Activated CD4-positive, alpha-beta T cell treated with anti-CD3 and anti-CD28 coated beads, Interleukin-2, amount 10 ng/mL, durations not matched to agents 7 days and 5 days (primary cell): ENCODE measurements at regions not wholly inside any gene's neighbourhood (a gene's known extent, or its start where the extent isn't known, plus 50 kb on each side); places are given as distances from the start of the nearest gene placed in this dataset.

Experiments used
- CTCF ChIA-PET: fragments of 350-600 bp; sonication (Branson Sonifier 250); formaldehyde crosslinking; loops from one replicate; lab custom pipeline; 2021; ENCODE audit warnings: antibody characterized with exemption; lab: Charles Lee
- POLR2A ChIA-PET: fragments of 350-600 bp; sonication (Branson Sonifier 250); formaldehyde crosslinking; loops from one replicate; lab custom pipeline; 2021; ENCODE audit warnings: antibody characterized with exemption; lab: Charles Lee
- DNase-seq: peaks from one replicate; pipeline ENCODE4 v3.0.0-alpha.2; 2020
- H3K27ac Mint-ChIP-seq: one replicate; pipeline ENCODE4 v1.8.0; 2021; ENCODE audit warnings: mild to moderate bottlenecking, moderate library complexity, mixed read lengths
- H3K27me3 Mint-ChIP-seq: one replicate; pipeline ENCODE4 v1.8.0; 2021; ENCODE audit warnings: mixed read lengths
- H3K36me3 Mint-ChIP-seq: one replicate; pipeline ENCODE4 v1.8.0; 2021; ENCODE audit warnings: low read depth, mixed read lengths
- H3K4me1 Mint-ChIP-seq: one replicate; pipeline ENCODE4 v1.8.0; 2021; ENCODE audit warnings: mixed read lengths
- H3K4me3 Mint-ChIP-seq: one replicate; pipeline ENCODE4 v1.8.0; 2021; ENCODE audit warnings: mild to moderate bottlenecking, moderate library complexity, mixed read lengths
- H3K9me3 Mint-ChIP-seq: one replicate; pipeline ENCODE4 v1.8.0; 2021; ENCODE audit warnings: mixed read lengths

DNA sequence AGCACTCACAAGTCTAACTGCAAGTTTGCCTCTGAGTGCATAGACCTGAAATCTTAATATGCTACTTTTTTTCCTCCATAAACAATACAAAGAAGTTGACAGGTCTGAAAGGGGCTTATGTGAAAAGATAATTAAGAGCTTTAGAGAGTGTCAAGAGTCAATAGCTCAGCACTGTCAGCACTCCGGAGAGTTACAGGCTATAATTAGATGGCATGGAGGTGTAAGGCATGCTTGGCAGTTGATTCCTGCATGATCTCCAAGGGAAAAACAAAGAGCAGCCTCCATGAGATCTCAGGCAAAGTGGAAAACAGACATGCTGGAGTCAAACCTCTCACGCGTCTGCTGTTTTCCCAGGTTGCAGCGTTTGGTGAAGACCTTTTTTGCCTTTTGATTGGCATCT is 468.7 kb downstream of the TLE4 start:
- Mint-ChIP-seq H3K4me3 (no peak overlapping the region), H3K4me1 (no peaks in the 10 kb centered on the region), H3K27ac (no peak overlapping the region), H3K9me3 (no peaks in the 10 kb centered on the region), H3K36me3 (no peaks in the 10 kb centered on the region), H3K27me3 (no peaks in the 10 kb centered on the region)
- no peak for DNase-seq
- POLR2A ChIA-PET = no interaction called here
- CTCF ChIA-PET = no interaction called here

GRCh38 chr9:80030801-80031200 is 459.0 kb downstream of the TLE4 start:
- CTCF ChIA-PET = no interaction called here
- POLR2A ChIA-PET = no interaction called here

GRCh38 chr9:80028501-80028900 is 456.7 kb downstream of the TLE4 start:
- H3K27me3 Mint-ChIP-seq = no peaks in the 10 kb centered on the region
- DNase-seq = no peak
- peaks cover 6% of the 10 kb centered on the region for H3K9me3 Mint-ChIP-seq
- no peaks in the 10 kb centered on the region for H3K36me3 Mint-ChIP-seq
- ChIA-PET POLR2A (no interaction called here), CTCF (no interaction called here)
- H3K4me1 Mint-ChIP-seq = no peaks in the 10 kb centered on the region
- H3K4me3 Mint-ChIP-seq = no peak overlapping the region
- no peak overlapping the region for H3K27ac Mint-ChIP-seq

More at GRCh38 chr9:80030801-80031200, 459.0 kb downstream of the TLE4 start:
- Mint-ChIP-seq H3K4me1 (no peaks in the 10 kb centered on the region), H3K27ac (no peak overlapping the region), H3K4me3 (no peak overlapping the region), H3K9me3 (peaks cover 6% of the 10 kb centered on the region), H3K27me3 (no peaks in the 10 kb centered on the region), H3K36me3 (no peaks in the 10 kb centered on the region)
- no peak for DNase-seq

DNA sequence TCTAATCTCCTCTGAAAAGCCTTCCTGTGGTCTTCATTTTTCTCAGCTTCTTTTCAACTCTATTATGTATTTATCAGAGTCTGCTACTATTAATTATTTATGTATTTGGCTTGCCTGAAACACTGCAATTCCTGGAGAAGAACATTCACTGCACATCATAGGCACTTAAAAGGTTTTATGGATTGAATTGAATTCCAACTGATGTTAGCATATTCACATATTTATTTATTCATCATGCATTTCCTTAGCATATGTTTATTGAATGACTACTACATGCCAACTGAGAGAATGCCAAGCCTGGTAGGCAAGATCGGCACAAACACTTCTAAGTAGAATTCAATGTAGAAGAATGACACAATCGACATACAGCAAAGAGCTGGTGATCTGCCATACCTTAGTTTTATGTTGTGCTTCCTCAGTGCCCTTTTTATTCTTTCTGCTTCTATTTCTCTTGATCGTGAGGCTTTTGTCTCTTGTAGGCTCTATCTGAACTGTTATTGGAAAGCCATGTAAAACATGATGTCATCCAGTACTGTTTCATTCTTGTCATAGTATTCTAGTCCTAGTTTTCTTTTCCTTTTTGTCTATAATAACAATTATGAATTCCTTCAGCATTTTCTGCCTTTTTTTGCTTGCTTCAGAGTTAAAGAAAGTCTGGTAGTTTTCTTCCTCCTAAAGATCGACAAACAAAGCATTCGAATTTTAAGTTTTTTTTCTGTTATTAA is 454.2 kb downstream of the TLE4 start:
- no peak overlapping the region for H3K4me3 Mint-ChIP-seq
- ChIA-PET CTCF (no interaction called here), POLR2A (no interaction called here)
- no peak for DNase-seq
- no peak overlapping the region for H3K27ac Mint-ChIP-seq
- no peaks in the 10 kb centered on the region for H3K27me3 Mint-ChIP-seq
- no peaks in the 10 kb centered on the region for H3K9me3 Mint-ChIP-seq
- no peaks in the 10 kb centered on the region for H3K36me3 Mint-ChIP-seq
- no peaks in the 10 kb centered on the region for H3K4me1 Mint-ChIP-seq

DNA sequence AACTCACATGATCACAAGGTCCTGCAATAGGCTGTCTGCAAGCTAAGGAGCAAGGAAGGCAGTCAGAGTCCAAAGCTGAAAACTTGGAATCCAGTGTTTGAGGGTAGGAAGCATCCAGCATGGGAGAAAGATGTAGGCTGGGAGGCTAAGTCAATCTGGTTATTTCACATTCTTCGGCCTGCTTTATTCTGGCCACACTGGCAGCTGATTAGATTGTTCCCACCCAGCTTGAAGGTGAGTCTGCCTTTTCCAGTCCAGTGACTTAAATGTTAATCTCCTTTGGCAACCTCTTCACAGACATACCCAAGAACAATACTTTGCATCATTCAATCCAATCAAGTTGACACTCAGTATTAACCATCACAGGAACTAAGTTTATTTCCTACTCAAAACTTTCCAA is 453.4 kb downstream of the TLE4 start:
- Mint-ChIP-seq H3K4me1 (no peaks in the 10 kb centered on the region), H3K27ac (no peak overlapping the region), H3K9me3 (no peaks in the 10 kb centered on the region), H3K4me3 (no peak overlapping the region), H3K27me3 (no peaks in the 10 kb centered on the region), H3K36me3 (no peaks in the 10 kb centered on the region)
- ChIA-PET POLR2A (no interaction called here), CTCF (no interaction called here)
- DNase-seq = no peak

DNA sequence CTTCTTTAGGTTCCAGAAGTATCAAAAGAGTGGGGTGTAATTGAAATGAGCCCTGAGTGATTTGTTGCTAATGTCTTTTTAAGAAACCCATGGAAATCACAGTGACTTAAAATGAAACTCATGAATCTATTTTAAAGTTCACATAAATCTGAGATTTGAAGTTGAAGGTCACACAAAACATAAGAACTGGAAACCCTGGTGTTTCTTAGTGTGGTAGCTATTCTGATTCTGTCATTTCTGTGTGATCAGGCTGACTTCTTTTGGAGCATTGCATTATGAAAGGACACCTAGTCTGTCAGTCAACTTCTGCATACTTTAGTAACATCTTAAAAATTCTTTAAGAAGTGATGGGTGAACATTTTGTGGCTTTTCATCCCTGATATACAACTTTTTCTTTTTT is 448.8 kb downstream of the TLE4 start:
- CTCF ChIA-PET = no interaction called here

DNA sequence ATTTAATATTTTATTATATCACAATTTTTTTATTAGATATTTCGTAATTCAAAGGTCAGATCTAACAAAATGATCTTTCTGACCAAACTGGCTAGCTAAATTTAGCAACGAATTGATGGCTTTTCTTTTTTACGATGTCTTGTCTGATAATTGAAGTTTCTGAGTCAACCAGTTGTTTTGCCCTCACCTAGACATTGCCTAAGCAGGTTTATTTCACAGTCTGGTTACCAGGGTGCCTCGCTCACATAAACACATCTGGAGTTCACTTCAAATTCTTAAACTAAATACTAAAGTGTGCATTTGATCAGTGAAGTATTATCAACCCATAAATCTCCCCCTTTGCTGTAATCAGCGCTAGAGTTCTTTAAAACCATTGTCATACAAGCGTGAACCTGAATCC is 448.3 kb downstream of the TLE4 start:
- Mint-ChIP-seq H3K4me3 (no peak overlapping the region), H3K36me3 (no peaks in the 10 kb centered on the region), H3K4me1 (no peaks in the 10 kb centered on the region), H3K27ac (no peak overlapping the region), H3K27me3 (no peaks in the 10 kb centered on the region), H3K9me3 (no peaks in the 10 kb centered on the region)
- POLR2A ChIA-PET = no interaction called here
- no peak for DNase-seq
- CTCF ChIA-PET = no interaction called here

More for the DNA sequence above, 448.8 kb downstream of the TLE4 start:
- Mint-ChIP-seq H3K4me1 (no peaks in the 10 kb centered on the region), H3K27ac (no peak overlapping the region), H3K4me3 (no peak overlapping the region), H3K27me3 (no peaks in the 10 kb centered on the region), H3K9me3 (no peaks in the 10 kb centered on the region), H3K36me3 (no peaks in the 10 kb centered on the region)
- POLR2A ChIA-PET = no interaction called here
- no peak for DNase-seq

DNA sequence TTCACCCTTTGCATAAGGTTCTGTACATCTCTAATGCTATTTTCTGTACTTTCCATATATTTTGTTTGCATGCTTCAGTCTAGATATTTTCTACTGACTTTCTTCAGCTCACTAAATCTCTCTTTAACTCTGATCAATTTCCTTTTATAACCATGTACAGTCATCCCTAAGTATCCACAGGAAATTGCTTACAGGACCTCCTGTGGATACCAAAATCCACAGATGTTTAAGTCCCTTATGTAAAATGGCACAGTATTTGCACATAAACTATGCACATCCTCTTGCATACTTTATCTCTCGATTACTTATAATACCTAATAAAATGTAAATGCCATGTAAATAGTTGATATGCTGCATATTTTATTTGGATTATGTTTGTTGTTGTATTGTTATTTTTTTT is 442.1 kb downstream of the TLE4 start:
- ChIA-PET CTCF (no interaction called here), POLR2A (no interaction called here)
- H3K4me1 Mint-ChIP-seq = no peaks in the 10 kb centered on the region
- H3K4me3 Mint-ChIP-seq = no peak overlapping the region
- H3K9me3 Mint-ChIP-seq = no peaks in the 10 kb centered on the region
- DNase-seq = no peak
- no peaks in the 10 kb centered on the region for H3K36me3 Mint-ChIP-seq
- peaks cover 2% of the 10 kb centered on the region for H3K27me3 Mint-ChIP-seq
- no peak overlapping the region for H3K27ac Mint-ChIP-seq

DNA sequence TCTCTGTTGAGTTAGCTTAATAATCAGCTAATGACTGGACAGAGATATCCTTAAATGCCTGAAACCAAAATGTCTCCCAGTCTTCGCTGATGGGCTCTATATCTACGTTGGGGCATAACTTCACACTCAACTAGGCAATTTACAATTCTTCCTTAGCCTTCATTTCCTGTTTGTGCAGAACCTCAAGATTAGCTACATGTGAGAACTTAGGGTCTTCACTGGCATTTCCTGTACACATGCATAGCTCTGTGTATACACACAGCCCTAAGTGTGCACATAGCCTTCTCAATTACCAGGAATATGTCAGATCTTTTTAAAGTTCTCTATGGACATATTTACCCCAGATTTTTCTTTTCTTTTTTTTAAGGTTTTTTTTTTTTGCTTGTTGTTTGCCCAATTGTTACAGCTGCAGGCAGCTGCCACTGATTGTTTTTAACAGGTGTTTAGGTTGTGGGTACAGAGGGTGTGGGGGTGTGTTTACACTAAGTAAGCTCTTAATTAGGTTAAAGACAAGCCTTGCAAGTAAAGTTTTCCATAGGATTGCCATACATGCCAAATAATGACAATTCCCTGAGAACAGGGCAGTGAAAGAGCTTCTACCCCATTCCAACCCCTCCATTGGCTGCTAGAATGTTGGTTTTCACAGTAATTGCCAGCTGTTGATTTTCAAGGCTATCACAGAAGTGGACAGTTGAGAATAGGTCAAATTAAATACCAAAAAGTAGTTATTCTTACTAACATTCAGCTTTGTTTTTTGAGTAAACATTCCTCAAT is 441.0 kb downstream of the TLE4 start:
- Mint-ChIP-seq H3K9me3 (no peaks in the 10 kb centered on the region), H3K4me1 (no peaks in the 10 kb centered on the region), H3K4me3 (no peak overlapping the region), H3K27ac (no peak overlapping the region), H3K27me3 (peaks cover 2% of the 10 kb centered on the region), H3K36me3 (no peaks in the 10 kb centered on the region)
- ChIA-PET POLR2A (no interaction called here), CTCF (no interaction called here)
- no peak for DNase-seq

- no peak overlapping the region for H3K27ac Mint-ChIP-seq
- no peaks in the 10 kb centered on the region for H3K36me3 Mint-ChIP-seq
- ChIA-PET POLR2A (no interaction called here), CTCF (no interaction called here)
- no peaks in the 10 kb centered on the region for H3K4me1 Mint-ChIP-seq
- H3K27me3 Mint-ChIP-seq = peaks cover 2% of the 10 kb centered on the region
- H3K9me3 Mint-ChIP-seq = no peaks in the 10 kb centered on the region
- no peak overlapping the region for H3K4me3 Mint-ChIP-seq
- no peak for DNase-seq
Observed at GRCh38 chr9:80009204-80009603, 437.4 kb downstream of the TLE4 start.

DNA sequence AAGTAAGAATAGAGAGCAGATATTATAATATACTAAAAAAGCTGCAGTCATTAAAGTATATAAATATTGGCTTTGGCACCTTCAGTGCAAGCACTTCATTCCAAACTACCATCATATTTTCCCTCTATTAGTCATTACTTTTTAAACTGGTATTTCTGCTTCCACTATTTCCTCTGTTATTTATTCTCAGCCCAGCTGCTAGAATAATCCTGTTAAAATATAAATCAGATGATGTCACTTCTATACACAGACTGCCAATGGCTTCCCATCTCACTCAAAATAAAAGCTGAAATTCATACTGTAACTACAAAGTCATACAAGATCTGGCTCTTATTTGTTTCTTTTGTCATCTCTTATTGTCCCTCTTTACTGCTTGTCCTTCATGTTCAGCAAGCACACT is 432.9 kb downstream of the TLE4 start:
- Mint-ChIP-seq H3K27me3 (no peaks in the 10 kb centered on the region), H3K4me1 (no peaks in the 10 kb centered on the region), H3K36me3 (no peaks in the 10 kb centered on the region), H3K9me3 (no peaks in the 10 kb centered on the region), H3K4me3 (no peak overlapping the region), H3K27ac (no peak overlapping the region)
- POLR2A ChIA-PET = no interaction called here
- CTCF ChIA-PET = interaction anchor here (0.6 kb wide), 1 partner anchor 240 kb away, joined by 3 read pairs; no protein-coding TSS in a partner anchor
- DNase-seq = no peak

DNA sequence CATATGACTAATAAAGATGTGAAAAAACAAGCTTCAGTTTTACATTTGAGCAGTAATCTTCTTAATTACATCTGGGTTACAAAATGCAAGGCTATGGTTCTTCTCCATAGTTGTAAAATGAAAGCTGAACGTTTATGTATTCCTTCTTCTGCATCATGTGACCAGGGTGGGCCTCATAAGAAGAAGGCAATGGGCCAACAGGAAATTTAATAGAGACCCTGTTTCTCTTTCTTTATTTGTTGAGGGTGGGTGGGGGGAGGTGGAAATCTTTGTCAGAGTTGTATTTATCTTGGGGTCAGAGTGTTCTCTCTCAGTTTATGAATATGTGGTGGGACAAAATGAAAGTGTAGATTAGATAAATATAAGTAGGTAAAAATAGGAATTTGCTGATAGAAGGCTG is 418.8 kb downstream of the TLE4 start:
- no peaks in the 10 kb centered on the region for H3K4me1 Mint-ChIP-seq
- H3K27me3 Mint-ChIP-seq = no peaks in the 10 kb centered on the region
- no peak overlapping the region for H3K4me3 Mint-ChIP-seq
- DNase-seq = no peak
- H3K36me3 Mint-ChIP-seq = no peaks in the 10 kb centered on the region
- H3K9me3 Mint-ChIP-seq = no peaks in the 10 kb centered on the region
- CTCF ChIA-PET = no interaction called here
- POLR2A ChIA-PET = no interaction called here
- H3K27ac Mint-ChIP-seq = no peak overlapping the region

DNA sequence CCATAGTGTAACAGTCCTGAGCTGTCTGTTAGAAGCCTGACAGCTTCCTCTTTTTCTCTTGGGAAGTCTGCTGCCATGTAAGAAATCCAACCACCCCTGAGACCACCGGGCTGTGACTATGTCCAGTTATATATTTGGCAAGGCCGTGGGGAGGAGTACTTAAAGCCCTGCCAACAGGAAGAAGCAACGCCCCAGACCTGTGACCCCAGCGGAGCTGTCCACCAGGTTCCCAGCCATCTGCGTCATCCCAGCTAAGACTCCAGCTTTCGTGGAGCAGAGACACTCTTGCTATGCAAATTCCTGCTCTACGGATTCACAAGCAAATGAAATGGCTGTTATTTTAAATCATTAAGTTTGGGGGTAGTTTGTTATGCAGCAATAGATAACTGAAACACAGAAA is 417.3 kb downstream of the TLE4 start:
- Mint-ChIP-seq H3K27ac (no peak overlapping the region), H3K9me3 (no peaks in the 10 kb centered on the region), H3K36me3 (no peaks in the 10 kb centered on the region), H3K4me1 (no peaks in the 10 kb centered on the region), H3K27me3 (no peaks in the 10 kb centered on the region), H3K4me3 (no peak overlapping the region)
- CTCF ChIA-PET = interaction anchor here (0.7 kb wide), 1 partner anchor 9 kb away, joined by 4 read pairs; no protein-coding TSS in a partner anchor
- no peak for DNase-seq
- POLR2A ChIA-PET = no interaction called here
